ENCODE measurements at regions not wholly inside any gene's neighbourhood (a gene's known extent, or its start where the extent isn't known, plus 50 kb on each side); places are given as distances from the start of the nearest gene placed in this dataset.
"Not testable (repeated sequence)": the region's sequence is repeated elsewhere in the genome, so short reads cannot be mapped to it uniquely, and the experiment has no call there.

- not testable (repeated sequence) for H3K4me1 ChIP-seq; H3K27me3 ChIP-seq; H3K4me3 ChIP-seq; DNase-seq; H3K36me3 ChIP-seq; ATAC-seq (ENCODE audit: low FRiP score in 2 of 2); H3K27ac ChIP-seq
- WGBS, 2 donors, result 84 to 85% methylated on average over 5 of the region's 5 CpGs
- H3K9me3 ChIP-seq, result peaks cover 0 to 13% (median 3%) of the 10 kb centered on the region in 4 donors
Observed at GRCh38 chr15:29648415-29648814, 173.9 kb downstream of the TJP1 start.

GRCh38 chr15:29645841-29646240, 176.4 kb downstream of the TJP1 start:
- DNase-seq (no peak), ATAC-seq (ENCODE audit: low FRiP score in 2 of 2) (no peak)
- no peaks in the 10 kb centered on the region for H3K27me3 ChIP-seq
- no peaks in the 10 kb centered on the region for H3K36me3 ChIP-seq
- TF ChIP-seq POLR2A (IDR thresholded peaks at IDR 0.05) (no peak), POLR2AphosphoS5 (IDR thresholded peaks at IDR 0.05) (no peak), EP300 (IDR thresholded peaks at IDR 0.05) (no peak), CTCF (IDR thresholded peaks at IDR 0.05) (no peak)
- no peaks in the 10 kb centered on the region for H3K4me1 ChIP-seq
- WGBS, 2 donors, result 87 to 97% methylated on average over 3 of the region's 3 CpGs
- no peaks in the 10 kb centered on the region for H3K9me3 ChIP-seq
- no peak overlapping the region for H3K4me3 ChIP-seq
- no peak overlapping the region for H3K27ac ChIP-seq

GRCh38 chr15:29644361-29644760, 177.9 kb downstream of the TJP1 start:
- H3K4me3 ChIP-seq; DNase-seq; H3K36me3 ChIP-seq; ATAC-seq (ENCODE audit: low FRiP score in 2 of 2); H3K27ac ChIP-seq; H3K27me3 ChIP-seq; H3K4me1 ChIP-seq; H3K9me3 ChIP-seq: not testable (repeated sequence)
- 92 to 93% methylated on average over 12 of the region's 12 CpGs for WGBS, 2 donors

- Histone ChIP-seq H3K4me1 (peaks cover 0 to 3% (median 0%) of the 10 kb centered on the region in 4 donors), H3K9me3 (no peaks in the 10 kb centered on the region), H3K27ac (no peak overlapping the region), H3K36me3 (no peaks in the 10 kb centered on the region), H3K4me3 (no peak overlapping the region), H3K27me3 (no peaks in the 10 kb centered on the region)
- 84 to 89% methylated on average over 4 of the region's 4 CpGs for WGBS, 2 donors
- no peak for DNase-seq
- ATAC-seq (ENCODE audit: low FRiP score in 2 of 2), result no peak
- TF ChIP-seq EP300 (IDR thresholded peaks at IDR 0.05), result no peak
- no peak for TF ChIP-seq POLR2AphosphoS5 (IDR thresholded peaks at IDR 0.05)
- TF ChIP-seq CTCF (IDR thresholded peaks at IDR 0.05), result no peak
- no peak for TF ChIP-seq POLR2A (IDR thresholded peaks at IDR 0.05)
Observed at GRCh38 chr15:29638781-29639180, 183.5 kb downstream of the TJP1 start.

- Histone ChIP-seq H3K4me3 (no peak overlapping the region), H3K27me3 (no peaks in the 10 kb centered on the region), H3K27ac (no peak overlapping the region), H3K9me3 (no peaks in the 10 kb centered on the region), H3K36me3 (no peaks in the 10 kb centered on the region), H3K4me1 (peaks cover 0 to 3% (median 0%) of the 10 kb centered on the region in 4 donors)
- WGBS, 2 donors, result 77 to 96% methylated on average over 2 to 3 of the region's 3 CpGs
- no peak for ATAC-seq (ENCODE audit: low FRiP score in 2 of 2)
- no peak for DNase-seq
- TF ChIP-seq POLR2AphosphoS5 (IDR thresholded peaks at IDR 0.05) (no peak), CTCF (IDR thresholded peaks at IDR 0.05) (no peak), EP300 (IDR thresholded peaks at IDR 0.05) (no peak), POLR2A (IDR thresholded peaks at IDR 0.05) (no peak)
Observed at GRCh38 chr15:29638011-29638410, 184.3 kb downstream of the TJP1 start.

- no peaks in the 10 kb centered on the region for H3K36me3 ChIP-seq
- ATAC-seq (ENCODE audit: low FRiP score in 2 of 2) (no peak), DNase-seq (no peak)
- no peak overlapping the region for H3K4me3 ChIP-seq
- no peaks in the 10 kb centered on the region for H3K9me3 ChIP-seq
- H3K27ac ChIP-seq, result no peak overlapping the region
- TF ChIP-seq CTCF (IDR thresholded peaks at IDR 0.05), result no peak
- TF ChIP-seq POLR2A (IDR thresholded peaks at IDR 0.05), result no peak
- TF ChIP-seq EP300 (IDR thresholded peaks at IDR 0.05), result no peak
- TF ChIP-seq POLR2AphosphoS5 (IDR thresholded peaks at IDR 0.05), result no peak
- H3K4me1 ChIP-seq, result peaks cover 0 to 3% (median 0%) of the 10 kb centered on the region in 4 donors
- 92 to 94% methylated on average over 7 of the region's 7 CpGs for WGBS, 2 donors
- H3K27me3 ChIP-seq, result no peaks in the 10 kb centered on the region
Observed at GRCh38 chr15:29637555-29637954, 184.7 kb downstream of the TJP1 start.

All from upper lobe of left lung (tissue), 6 donors.